ENCODE measurements at regions not wholly inside any gene's neighbourhood (a gene's known extent, or its start where the extent isn't known, plus 50 kb on each side); places are given as distances from the start of the nearest gene placed in this dataset.

DNA sequence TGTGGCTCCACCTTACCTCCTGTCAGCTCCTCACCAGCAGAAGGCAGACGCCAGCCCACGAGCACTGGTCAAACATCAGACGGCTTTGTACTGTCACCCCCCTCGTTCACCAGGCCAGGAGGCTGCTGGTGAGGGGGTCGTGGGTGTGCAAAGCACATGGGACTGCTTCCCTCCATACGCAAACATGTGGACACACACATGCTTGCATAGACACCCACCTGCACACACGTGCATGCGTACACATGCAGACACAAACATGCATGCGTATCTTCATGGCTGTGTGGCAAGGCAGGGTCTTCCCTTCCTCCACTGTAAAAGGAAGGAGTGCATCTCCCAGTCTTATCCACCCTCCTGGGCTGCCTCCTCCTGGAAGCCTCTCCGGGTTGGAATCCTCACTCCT lies 178.5 kb downstream of the OLFM1 start:
- TF ChIP-seq, protein P1, sequence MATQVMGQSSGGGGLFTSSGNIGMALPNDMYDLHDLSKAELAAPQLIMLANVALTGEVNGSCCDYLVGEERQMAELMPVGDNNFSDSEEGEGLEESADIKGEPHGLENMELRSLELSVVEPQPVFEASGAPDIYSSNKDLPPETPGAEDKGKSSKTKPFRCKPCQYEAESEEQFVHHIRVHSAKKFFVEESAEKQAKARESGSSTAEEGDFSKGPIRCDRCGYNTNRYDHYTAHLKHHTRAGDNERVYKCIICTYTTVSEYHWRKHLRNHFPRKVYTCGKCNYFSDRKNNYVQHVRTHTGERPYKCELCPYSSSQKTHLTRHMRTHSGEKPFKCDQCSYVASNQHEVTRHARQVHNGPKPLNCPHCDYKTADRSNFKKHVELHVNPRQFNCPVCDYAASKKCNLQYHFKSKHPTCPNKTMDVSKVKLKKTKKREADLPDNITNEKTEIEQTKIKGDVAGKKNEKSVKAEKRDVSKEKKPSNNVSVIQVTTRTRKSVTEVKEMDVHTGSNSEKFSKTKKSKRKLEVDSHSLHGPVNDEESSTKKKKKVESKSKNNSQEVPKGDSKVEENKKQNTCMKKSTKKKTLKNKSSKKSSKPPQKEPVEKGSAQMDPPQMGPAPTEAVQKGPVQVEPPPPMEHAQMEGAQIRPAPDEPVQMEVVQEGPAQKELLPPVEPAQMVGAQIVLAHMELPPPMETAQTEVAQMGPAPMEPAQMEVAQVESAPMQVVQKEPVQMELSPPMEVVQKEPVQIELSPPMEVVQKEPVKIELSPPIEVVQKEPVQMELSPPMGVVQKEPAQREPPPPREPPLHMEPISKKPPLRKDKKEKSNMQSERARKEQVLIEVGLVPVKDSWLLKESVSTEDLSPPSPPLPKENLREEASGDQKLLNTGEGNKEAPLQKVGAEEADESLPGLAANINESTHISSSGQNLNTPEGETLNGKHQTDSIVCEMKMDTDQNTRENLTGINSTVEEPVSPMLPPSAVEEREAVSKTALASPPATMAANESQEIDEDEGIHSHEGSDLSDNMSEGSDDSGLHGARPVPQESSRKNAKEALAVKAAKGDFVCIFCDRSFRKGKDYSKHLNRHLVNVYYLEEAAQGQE (IDR thresholded peaks at IDR 0.05; ENCODE audit: insufficient replicate concordance, low read depth): no peak
- TF ChIP-seq, protein P2, sequence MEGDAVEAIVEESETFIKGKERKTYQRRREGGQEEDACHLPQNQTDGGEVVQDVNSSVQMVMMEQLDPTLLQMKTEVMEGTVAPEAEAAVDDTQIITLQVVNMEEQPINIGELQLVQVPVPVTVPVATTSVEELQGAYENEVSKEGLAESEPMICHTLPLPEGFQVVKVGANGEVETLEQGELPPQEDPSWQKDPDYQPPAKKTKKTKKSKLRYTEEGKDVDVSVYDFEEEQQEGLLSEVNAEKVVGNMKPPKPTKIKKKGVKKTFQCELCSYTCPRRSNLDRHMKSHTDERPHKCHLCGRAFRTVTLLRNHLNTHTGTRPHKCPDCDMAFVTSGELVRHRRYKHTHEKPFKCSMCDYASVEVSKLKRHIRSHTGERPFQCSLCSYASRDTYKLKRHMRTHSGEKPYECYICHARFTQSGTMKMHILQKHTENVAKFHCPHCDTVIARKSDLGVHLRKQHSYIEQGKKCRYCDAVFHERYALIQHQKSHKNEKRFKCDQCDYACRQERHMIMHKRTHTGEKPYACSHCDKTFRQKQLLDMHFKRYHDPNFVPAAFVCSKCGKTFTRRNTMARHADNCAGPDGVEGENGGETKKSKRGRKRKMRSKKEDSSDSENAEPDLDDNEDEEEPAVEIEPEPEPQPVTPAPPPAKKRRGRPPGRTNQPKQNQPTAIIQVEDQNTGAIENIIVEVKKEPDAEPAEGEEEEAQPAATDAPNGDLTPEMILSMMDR (IDR thresholded peaks at IDR 0.05; ENCODE audit: insufficient read depth, low read length): no peak
- TF ChIP-seq POLR2AphosphoS5 (IDR thresholded peaks at IDR 0.05; ENCODE audit: low read depth) (no peak), GABPA (IDR thresholded peaks at IDR 0.05; ENCODE audit: low read depth) (no peak), SPI1 (IDR thresholded peaks at IDR 0.05; ENCODE audit: borderline replicate concordance, low read depth) (no peak)
